ENCODE measurements at regions not wholly inside any gene's neighbourhood (a gene's known extent, or its start where the extent isn't known, plus 50 kb on each side); places are given as distances from the start of the nearest gene placed in this dataset.
"Not testable (repeated sequence)": the region's sequence is repeated elsewhere in the genome, so short reads cannot be mapped to it uniquely, and the experiment has no call there.

DNA sequence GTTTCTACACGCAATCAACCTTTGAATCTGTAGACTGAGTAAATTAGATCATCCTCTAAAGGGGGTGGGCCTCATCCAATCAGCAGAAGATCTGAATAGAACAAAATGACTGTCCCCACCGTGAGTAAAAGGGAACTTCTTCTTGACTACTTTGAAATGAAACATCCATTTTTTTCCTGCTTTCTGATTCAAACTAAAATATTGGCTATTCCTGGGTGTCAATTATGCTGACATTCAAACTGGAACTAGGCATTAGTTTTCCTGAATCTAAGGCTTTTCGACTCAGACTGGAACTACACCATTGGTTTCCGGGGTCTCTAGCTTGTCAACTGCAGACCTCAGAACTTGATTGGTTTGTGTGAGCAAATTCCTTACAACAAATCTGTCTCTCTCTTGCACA is 772.2 kb upstream of the CDH10 start:
- 63 to 75% (median 64%) methylated on average over 4 of the region's 4 CpGs for WGBS, 3 donors
- no peaks in the 10 kb centered on the region for H3K36me3 ChIP-seq (ENCODE audit: control insufficient read depth in 3 of 3, insufficient read depth in 2 of 3, low read depth in 1 of 3, low read length in 3 of 3)
- no peak for DNase-seq
- no peak for FAIRE-seq
- H3K4me3 ChIP-seq (ENCODE audit: low read depth in 1 of 3, low read length in 3 of 3), result no peak overlapping the region
- H3K27me3 ChIP-seq (ENCODE audit: control insufficient read depth in 3 of 3, insufficient read depth in 3 of 3, low read length in 3 of 3), result no peaks in the 10 kb centered on the region
- H3K4me1 ChIP-seq (ENCODE audit: control insufficient read depth in 3 of 3, insufficient read depth in 2 of 3, low read depth in 1 of 3, low read length in 2 of 3), result no peaks in the 10 kb centered on the region
- H3K27ac ChIP-seq (ENCODE audit: low read depth in 1 of 3, low read length in 2 of 3), result no peak overlapping the region
- H3K9me3 ChIP-seq (ENCODE audit: control insufficient read depth in 2 of 2, insufficient read depth in 1 of 2, low read depth in 1 of 2, low read length in 1 of 2), result no peaks in the 10 kb centered on the region

DNA sequence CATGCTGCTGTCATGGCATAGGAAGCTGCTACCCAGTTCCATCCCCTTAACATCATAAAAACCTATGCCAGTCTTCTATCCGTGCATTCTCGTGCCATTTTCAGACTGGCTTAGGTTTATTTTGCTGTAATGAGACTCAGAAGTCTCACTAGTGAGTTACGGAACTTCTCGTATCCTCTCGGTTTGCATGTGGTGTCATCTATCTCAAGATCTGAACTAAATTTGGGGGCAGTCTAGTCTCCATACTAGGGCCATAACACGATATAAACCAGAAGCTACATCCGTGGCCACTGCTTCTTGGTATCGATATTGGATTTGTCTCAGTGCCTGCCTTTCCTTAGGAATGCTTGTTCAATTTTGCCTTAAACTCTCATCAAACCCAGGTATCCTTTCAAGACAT is 771.2 kb upstream of the CDH10 start:
- H3K36me3 ChIP-seq (ENCODE audit: control insufficient read depth in 3 of 3, insufficient read depth in 2 of 3, low read depth in 1 of 3, low read length in 3 of 3), result no peaks in the 10 kb centered on the region
- 87 to 93% (median 89%) methylated on average over 8 of the region's 8 CpGs for WGBS, 3 donors
- no peaks in the 10 kb centered on the region for H3K27me3 ChIP-seq (ENCODE audit: control insufficient read depth in 3 of 3, insufficient read depth in 3 of 3, low read length in 3 of 3)
- no peak overlapping the region for H3K27ac ChIP-seq (ENCODE audit: low read depth in 1 of 3, low read length in 2 of 3)
- no peak overlapping the region for H3K4me3 ChIP-seq (ENCODE audit: low read depth in 1 of 3, low read length in 3 of 3)
- FAIRE-seq, result no peak
- H3K4me1 ChIP-seq (ENCODE audit: control insufficient read depth in 3 of 3, insufficient read depth in 2 of 3, low read depth in 1 of 3, low read length in 2 of 3), result no peaks in the 10 kb centered on the region
- peaks cover 0 to 3% of the 10 kb centered on the region in 2 donors for H3K9me3 ChIP-seq (ENCODE audit: control insufficient read depth in 2 of 2, insufficient read depth in 1 of 2, low read depth in 1 of 2, low read length in 1 of 2)
- no peak for DNase-seq

DNA sequence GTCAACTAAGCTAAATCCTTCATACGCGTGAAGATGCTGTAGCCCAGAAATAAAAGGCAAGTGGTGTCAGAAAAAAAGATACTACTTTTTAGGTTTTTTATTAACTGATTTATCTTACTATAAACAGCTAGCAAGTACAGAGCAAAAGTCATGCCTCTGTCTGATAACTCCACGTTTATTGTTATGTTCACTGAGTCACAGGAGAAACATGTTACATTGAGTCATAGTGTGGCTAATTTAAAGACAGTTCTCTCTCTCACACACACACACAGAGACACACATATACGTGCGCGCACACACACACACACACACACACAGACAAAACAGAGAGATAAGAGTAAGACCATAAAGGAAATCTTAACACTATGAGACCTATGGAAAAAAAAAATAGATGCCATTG is 770.0 kb upstream of the CDH10 start:
- Histone ChIP-seq H3K27me3 (ENCODE audit: control insufficient read depth in 3 of 3, insufficient read depth in 3 of 3, low read length in 3 of 3) (no peaks in the 10 kb centered on the region), H3K36me3 (ENCODE audit: control insufficient read depth in 3 of 3, insufficient read depth in 2 of 3, low read depth in 1 of 3, low read length in 3 of 3) (no peaks in the 10 kb centered on the region), H3K4me3 (ENCODE audit: low read depth in 1 of 3, low read length in 3 of 3) (no peak overlapping the region), H3K9me3 (ENCODE audit: control insufficient read depth in 2 of 2, insufficient read depth in 1 of 2, low read depth in 1 of 2, low read length in 1 of 2) (peaks cover 0 to 3% of the 10 kb centered on the region in 2 donors), H3K4me1 (ENCODE audit: control insufficient read depth in 3 of 3, insufficient read depth in 2 of 3, low read depth in 1 of 3, low read length in 2 of 3) (no peaks in the 10 kb centered on the region), H3K27ac (ENCODE audit: low read depth in 1 of 3, low read length in 2 of 3) (no peak overlapping the region)
- no peak for FAIRE-seq
- no peak for DNase-seq
- WGBS, 3 donors, result 33 to 55% (median 49%) methylated on average over 6 of the region's 6 CpGs

DNA sequence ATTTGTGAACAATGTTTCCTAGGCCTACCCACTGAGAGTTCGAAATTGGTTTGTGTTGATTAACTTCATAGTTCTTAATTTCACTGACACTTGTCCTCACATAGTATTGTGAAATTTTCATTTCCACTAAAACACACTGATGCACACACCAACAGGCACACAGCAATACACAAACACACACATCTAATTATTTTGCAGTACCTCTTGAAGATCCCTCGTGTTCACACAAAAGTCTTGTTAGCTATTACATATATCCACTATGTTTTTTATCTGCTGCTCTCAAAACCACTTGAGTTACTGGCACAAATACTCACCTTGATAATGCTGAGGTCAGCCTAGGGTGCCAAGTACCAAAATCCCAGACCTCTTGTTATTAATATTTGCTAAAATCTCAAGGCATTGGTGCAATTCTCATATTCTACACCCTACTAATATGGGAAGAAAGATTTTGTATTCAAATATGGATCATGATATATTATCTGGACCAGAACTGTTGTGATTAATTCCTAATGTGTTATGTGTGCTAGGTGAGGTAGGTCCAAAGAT is 767.4 kb upstream of the CDH10 start:
- no peaks in the 10 kb centered on the region for H3K36me3 ChIP-seq (ENCODE audit: control insufficient read depth in 3 of 3, insufficient read depth in 2 of 3, low read depth in 1 of 3, low read length in 3 of 3)
- FAIRE-seq (no peak), DNase-seq (no peak)
- WGBS, 3 donors, result 65 to 76% (median 70%) methylated on average over 2 of the region's 2 CpGs
- H3K4me1 ChIP-seq (ENCODE audit: control insufficient read depth in 3 of 3, insufficient read depth in 2 of 3, low read depth in 1 of 3, low read length in 2 of 3), result no peaks in the 10 kb centered on the region
- H3K9me3 ChIP-seq (ENCODE audit: control insufficient read depth in 2 of 2, insufficient read depth in 1 of 2, low read depth in 1 of 2, low read length in 1 of 2), result peaks cover 0 to 3% of the 10 kb centered on the region in 2 donors
- no peak overlapping the region for H3K27ac ChIP-seq (ENCODE audit: low read depth in 1 of 3, low read length in 2 of 3)
- no peaks in the 10 kb centered on the region for H3K27me3 ChIP-seq (ENCODE audit: control insufficient read depth in 3 of 3, insufficient read depth in 3 of 3, low read length in 3 of 3)
- H3K4me3 ChIP-seq (ENCODE audit: low read depth in 1 of 3, low read length in 3 of 3), result no peak overlapping the region

DNA sequence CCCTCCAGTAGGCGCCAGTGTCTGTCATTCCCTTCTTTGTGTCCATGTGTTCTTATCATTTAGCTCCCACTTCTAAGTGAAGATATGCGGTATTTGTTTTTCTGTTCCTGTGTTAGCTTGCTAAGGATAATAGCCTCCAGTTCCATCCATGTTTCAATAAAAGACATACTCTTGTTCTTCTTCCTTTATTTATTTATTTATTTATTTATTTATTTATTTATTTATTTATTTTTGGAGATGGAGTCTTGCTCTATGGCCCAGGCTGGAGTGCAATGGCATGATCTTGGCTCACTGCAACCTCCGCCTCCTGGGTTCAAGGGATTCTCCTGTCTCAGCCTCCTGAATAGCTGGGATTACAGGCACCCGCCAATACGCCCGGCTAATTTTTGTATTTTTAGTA is 762.6 kb upstream of the CDH10 start:
- DNase-seq, result not testable (repeated sequence)

DNA sequence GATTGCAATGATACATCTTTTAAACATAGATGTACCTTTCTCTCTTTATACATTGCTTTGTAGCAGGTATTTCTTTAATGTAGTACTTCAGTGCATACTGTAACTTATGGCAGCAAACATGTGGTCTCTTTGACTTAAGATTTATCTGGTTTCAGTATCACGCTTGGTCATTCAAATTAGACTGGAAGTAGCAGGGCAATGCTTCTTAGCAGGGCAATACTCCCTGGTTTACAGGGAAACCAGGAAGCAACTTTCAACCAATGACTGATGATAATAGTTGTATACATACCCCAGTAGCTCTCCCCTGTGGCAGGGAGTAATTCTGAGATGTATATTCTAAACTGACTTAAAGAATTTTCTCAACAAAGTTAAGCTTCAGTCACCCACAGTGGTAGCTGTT is 761.1 kb upstream of the CDH10 start:
- WGBS, 3 donors, result 70 to 93% (median 88%) methylated on average over 1 of the region's 1 CpG
- H3K9me3 ChIP-seq (ENCODE audit: control insufficient read depth in 2 of 2, insufficient read depth in 1 of 2, low read depth in 1 of 2, low read length in 1 of 2), result peaks cover 2 to 14% of the 10 kb centered on the region in 2 donors
- H3K4me1 ChIP-seq (ENCODE audit: control insufficient read depth in 3 of 3, insufficient read depth in 2 of 3, low read depth in 1 of 3, low read length in 2 of 3), result no peaks in the 10 kb centered on the region
- no peak overlapping the region for H3K4me3 ChIP-seq (ENCODE audit: low read depth in 1 of 3, low read length in 3 of 3)
- DNase-seq (no peak), FAIRE-seq (no peak)
- H3K27me3 ChIP-seq (ENCODE audit: control insufficient read depth in 3 of 3, insufficient read depth in 3 of 3, low read length in 3 of 3), result no peaks in the 10 kb centered on the region
- no peaks in the 10 kb centered on the region for H3K36me3 ChIP-seq (ENCODE audit: control insufficient read depth in 3 of 3, insufficient read depth in 2 of 3, low read depth in 1 of 3, low read length in 3 of 3)
- no peak overlapping the region for H3K27ac ChIP-seq (ENCODE audit: low read depth in 1 of 3, low read length in 2 of 3)

More for the DNA sequence above, 762.6 kb upstream of the CDH10 start:
- not testable (repeated sequence) for H3K4me1 ChIP-seq (ENCODE audit: control insufficient read depth in 3 of 3, insufficient read depth in 2 of 3, low read depth in 1 of 3, low read length in 2 of 3); H3K4me3 ChIP-seq (ENCODE audit: low read depth in 1 of 3, low read length in 3 of 3); H3K27me3 ChIP-seq (ENCODE audit: control insufficient read depth in 3 of 3, insufficient read depth in 3 of 3, low read length in 3 of 3); H3K27ac ChIP-seq (ENCODE audit: low read depth in 1 of 3, low read length in 2 of 3); FAIRE-seq; H3K36me3 ChIP-seq (ENCODE audit: control insufficient read depth in 3 of 3, insufficient read depth in 2 of 3, low read depth in 1 of 3, low read length in 3 of 3)
- peaks cover 2 to 14% of the 10 kb centered on the region in 2 donors for H3K9me3 ChIP-seq (ENCODE audit: control insufficient read depth in 2 of 2, insufficient read depth in 1 of 2, low read depth in 1 of 2, low read length in 1 of 2)
- 77 to 89% (median 88%) methylated on average over 4 to 6 of the region's 6 CpGs for WGBS, 3 donors

DNA sequence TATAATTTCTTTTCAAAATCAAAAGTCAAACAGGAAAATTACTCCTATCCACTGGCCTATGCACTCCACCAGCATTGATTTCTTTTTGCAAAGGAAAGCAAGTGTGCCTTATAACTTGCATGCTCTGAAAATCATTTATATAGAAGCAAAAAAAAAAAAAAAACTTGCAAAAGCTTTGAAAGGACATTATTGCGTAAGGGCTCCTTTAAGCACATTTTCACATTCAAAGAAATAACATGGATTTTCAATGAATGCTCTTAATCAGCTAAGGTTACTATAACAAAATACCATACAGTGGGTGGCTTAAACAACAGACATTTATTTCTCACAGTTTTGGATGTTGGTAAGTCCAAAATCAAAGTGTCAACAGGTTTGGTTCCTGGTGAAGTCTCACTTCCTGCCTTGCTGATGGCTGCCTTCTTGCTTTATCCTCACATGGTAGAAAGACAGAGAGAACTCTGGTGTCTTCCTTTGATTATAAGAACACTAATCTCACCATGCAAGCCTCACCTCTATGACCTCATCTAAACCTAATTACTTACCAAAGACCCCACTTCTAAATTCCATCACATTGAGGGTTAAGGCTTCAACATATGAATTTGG is 755.2 kb upstream of the CDH10 start:
- no peak for DNase-seq
- no peaks in the 10 kb centered on the region for H3K36me3 ChIP-seq (ENCODE audit: control insufficient read depth in 3 of 3, insufficient read depth in 2 of 3, low read depth in 1 of 3, low read length in 3 of 3)
- H3K4me3 ChIP-seq (ENCODE audit: low read depth in 1 of 3, low read length in 3 of 3), result no peak overlapping the region
- H3K27ac ChIP-seq (ENCODE audit: low read depth in 1 of 3, low read length in 2 of 3), result no peak overlapping the region
- 88 to 92% (median 91%) methylated on average over 1 of the region's 1 CpG for WGBS, 3 donors
- no peaks in the 10 kb centered on the region for H3K4me1 ChIP-seq (ENCODE audit: control insufficient read depth in 3 of 3, insufficient read depth in 2 of 3, low read depth in 1 of 3, low read length in 2 of 3)
- no peak for FAIRE-seq
- H3K9me3 ChIP-seq (ENCODE audit: control insufficient read depth in 2 of 2, insufficient read depth in 1 of 2, low read depth in 1 of 2, low read length in 1 of 2), result peaks cover 0 to 14% of the 10 kb centered on the region in 2 donors
- no peaks in the 10 kb centered on the region for H3K27me3 ChIP-seq (ENCODE audit: control insufficient read depth in 3 of 3, insufficient read depth in 3 of 3, low read length in 3 of 3)

DNA sequence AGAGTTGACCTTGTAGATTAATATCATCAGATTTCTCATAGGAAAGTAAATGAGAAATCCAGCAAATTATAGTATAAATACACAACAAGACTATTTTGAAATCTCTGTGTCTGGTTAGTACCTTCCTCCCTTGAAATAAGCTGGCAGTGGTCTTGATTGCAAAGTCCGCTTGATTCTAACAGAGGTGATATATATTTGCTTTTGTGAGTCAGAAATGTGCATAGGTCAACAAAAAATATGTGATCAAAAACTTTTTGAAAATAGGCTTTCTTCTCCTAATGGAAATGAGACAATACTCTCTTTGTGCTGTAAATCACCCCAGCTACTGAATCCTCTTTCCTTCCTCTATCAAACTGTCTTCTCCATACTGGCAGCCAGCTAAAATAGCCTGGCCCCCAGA is 749.2 kb upstream of the CDH10 start:
- Histone ChIP-seq H3K36me3 (ENCODE audit: control insufficient read depth in 3 of 3, insufficient read depth in 2 of 3, low read depth in 1 of 3, low read length in 3 of 3) (no peaks in the 10 kb centered on the region), H3K4me3 (ENCODE audit: low read depth in 1 of 3, low read length in 3 of 3) (no peak overlapping the region), H3K27me3 (ENCODE audit: control insufficient read depth in 3 of 3, insufficient read depth in 3 of 3, low read length in 3 of 3) (no peaks in the 10 kb centered on the region), H3K4me1 (ENCODE audit: control insufficient read depth in 3 of 3, insufficient read depth in 2 of 3, low read depth in 1 of 3, low read length in 2 of 3) (no peaks in the 10 kb centered on the region), H3K9me3 (ENCODE audit: control insufficient read depth in 2 of 2, insufficient read depth in 1 of 2, low read depth in 1 of 2, low read length in 1 of 2) (peaks cover 0 to 2% of the 10 kb centered on the region in 2 donors), H3K27ac (ENCODE audit: low read depth in 1 of 3, low read length in 2 of 3) (no peak overlapping the region)
- DNase-seq, result no peak
- WGBS, 3 donors, result 71 to 86% (median 79%) methylated on average over 1 of the region's 1 CpG
- no peak for FAIRE-seq

DNA sequence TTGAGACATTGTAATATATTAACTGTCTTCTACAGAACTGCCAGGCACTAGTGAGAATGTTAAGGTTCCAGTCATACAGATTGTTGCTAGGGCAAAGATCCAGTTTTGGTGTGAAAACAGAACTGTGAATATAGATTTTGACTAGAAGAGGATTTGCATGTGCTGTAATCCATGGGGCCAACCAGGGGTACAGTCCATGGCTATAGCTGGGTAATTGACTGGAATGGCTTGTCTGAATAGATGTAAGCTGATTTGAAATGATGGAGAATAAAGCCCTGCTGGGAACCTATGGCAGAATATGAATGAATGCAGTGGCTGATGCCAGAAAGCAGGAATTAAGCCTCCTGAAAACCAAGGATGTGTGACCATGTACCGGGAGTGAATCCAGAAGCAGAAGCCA is 748.5 kb upstream of the CDH10 start:
- H3K27ac ChIP-seq (ENCODE audit: low read depth in 1 of 3, low read length in 2 of 3), result no peak overlapping the region
- no peaks in the 10 kb centered on the region for H3K4me1 ChIP-seq (ENCODE audit: control insufficient read depth in 3 of 3, insufficient read depth in 2 of 3, low read depth in 1 of 3, low read length in 2 of 3)
- H3K4me3 ChIP-seq (ENCODE audit: low read depth in 1 of 3, low read length in 3 of 3), result no peak overlapping the region
- peaks cover 0 to 4% of the 10 kb centered on the region in 2 donors for H3K9me3 ChIP-seq (ENCODE audit: control insufficient read depth in 2 of 2, insufficient read depth in 1 of 2, low read depth in 1 of 2, low read length in 1 of 2)
- no peaks in the 10 kb centered on the region for H3K36me3 ChIP-seq (ENCODE audit: control insufficient read depth in 3 of 3, insufficient read depth in 2 of 3, low read depth in 1 of 3, low read length in 3 of 3)
- no peaks in the 10 kb centered on the region for H3K27me3 ChIP-seq (ENCODE audit: control insufficient read depth in 3 of 3, insufficient read depth in 3 of 3, low read length in 3 of 3)
- 80 to 100% (median 92%) methylated on average over 1 of the region's 1 CpG for WGBS, 3 donors
- FAIRE-seq (no peak), DNase-seq (no peak)
